HG02943 (cell line): ENCODE measurements at regions not wholly inside any gene's neighbourhood (a gene's known extent, or its start where the extent isn't known, plus 50 kb on each side); places are given as distances from the start of the nearest gene placed in this dataset.
"Not testable (repeated sequence)": the region's sequence is repeated elsewhere in the genome, so short reads cannot be mapped to it uniquely, and the experiment has no call there.

ENCODE experiments used
- ATAC-seq: cut with Tn5 transposase; IDR thresholded peaks from one replicate; pipeline ENCODE4 v1.9.1; 2021; ENCODE audit warnings: mild to moderate bottlenecking, low read depth, moderate library complexity; ENCODE audit not compliant: unreplicated experiment

DNA sequence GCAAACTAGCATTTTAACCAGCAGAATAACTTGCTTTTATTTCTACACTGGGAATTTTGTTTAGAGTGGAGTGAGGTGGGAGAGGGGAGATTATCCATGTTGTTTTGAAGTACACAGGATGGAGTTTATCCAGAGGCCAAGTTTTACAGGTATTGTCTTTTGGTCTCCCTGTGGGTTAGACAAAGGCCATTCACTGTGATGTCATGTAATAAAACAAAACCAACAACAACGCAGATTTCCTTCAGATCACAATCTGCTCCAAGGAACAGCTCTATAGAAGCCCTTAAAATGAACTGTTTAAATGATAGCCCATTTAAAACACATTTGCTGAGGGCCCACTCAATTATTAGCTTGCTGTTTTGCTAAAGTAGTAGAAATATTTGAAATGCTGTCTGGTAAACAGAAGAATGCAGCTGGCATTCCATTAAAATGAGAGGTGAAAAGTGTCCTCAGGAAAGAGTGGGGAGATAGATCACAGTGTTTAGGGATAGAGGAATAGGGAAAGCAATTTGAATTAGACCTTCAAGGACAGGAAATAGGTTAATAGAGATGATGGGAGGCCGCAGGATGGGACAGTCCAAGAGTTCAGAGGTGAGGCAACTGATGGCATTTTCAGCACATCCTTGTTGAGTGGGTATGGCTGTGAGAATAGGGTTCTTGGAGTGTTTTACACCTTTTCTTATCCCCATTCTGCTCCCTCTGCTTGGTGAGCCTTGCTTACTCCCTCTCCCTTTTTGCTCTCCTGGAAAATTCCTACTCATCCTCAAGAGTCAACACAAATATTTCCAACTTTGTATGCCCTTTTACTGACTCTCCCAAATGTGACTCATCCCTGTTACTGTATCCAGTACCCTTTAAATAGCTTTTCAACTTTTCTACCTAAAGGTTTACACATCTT lies 140.1 kb upstream of the NR3C1 start:
- ATAC-seq = no peak

DNA sequence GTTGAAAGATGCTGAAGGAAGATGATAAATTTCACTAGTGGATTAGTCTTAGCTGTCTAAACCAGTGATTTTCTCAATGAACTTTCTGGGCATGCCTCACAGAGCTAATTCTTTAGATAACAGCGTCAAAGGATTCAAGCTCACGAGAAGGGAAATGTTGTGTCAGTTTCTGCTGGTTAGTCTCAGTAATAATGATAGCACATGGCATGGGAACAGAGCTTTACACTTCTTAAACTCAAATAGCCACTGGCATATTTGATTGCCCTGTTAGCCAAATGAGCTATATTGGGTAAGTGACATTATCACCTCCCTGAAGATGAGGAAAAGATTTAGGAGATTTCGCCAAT lies 139.3 kb upstream of the NR3C1 start:
- ATAC-seq = no peak

- no peak for ATAC-seq
Observed at GRCh38 chr5:143541943-143542797, 138.7 kb upstream of the NR3C1 start.

DNA sequence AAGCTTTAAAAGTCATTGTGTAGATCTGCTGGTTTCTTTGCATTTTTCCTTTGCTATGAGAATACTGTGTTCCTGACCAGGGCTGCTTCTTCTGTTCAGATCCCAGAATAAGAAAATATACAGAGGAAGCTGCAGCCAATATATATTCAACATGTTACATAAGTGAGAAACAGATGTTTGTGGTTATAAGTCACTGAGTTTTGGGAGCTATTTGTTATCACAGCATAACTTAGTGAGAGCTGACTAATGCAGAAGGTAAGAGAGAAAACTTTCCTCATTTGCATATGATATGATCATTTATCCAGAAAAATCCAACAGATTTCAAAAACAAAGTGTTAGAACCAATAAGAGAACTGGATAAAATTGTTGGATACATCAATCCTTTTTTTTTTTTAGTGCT lies 136.3 kb upstream of the NR3C1 start:
- no peak for ATAC-seq

DNA sequence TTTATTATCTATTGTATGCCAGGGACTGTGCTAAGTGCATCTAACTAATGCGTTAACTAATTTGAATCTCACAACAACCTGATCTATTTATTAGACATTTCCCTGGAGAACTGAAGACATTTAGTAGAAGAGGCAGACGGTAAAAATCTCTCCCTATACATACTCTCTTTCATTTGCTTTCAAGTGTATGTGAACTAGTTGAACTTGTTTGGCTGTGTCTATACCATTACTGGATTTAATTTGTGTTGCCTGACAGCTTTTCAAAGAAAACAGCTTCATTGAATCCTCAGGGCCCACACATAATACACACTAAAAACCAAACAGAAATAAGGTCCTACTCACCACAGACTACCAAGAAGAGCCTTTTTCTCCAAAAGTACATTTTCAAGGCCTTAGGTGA lies 133.6 kb upstream of the NR3C1 start:
- no peak for ATAC-seq

GRCh38 chr5:143536364-143536763 lies 132.9 kb upstream of the NR3C1 start:
- ATAC-seq = no peak

- no peak for ATAC-seq
Observed at GRCh38 chr5:143534761-143535154, 131.3 kb upstream of the NR3C1 start.

DNA sequence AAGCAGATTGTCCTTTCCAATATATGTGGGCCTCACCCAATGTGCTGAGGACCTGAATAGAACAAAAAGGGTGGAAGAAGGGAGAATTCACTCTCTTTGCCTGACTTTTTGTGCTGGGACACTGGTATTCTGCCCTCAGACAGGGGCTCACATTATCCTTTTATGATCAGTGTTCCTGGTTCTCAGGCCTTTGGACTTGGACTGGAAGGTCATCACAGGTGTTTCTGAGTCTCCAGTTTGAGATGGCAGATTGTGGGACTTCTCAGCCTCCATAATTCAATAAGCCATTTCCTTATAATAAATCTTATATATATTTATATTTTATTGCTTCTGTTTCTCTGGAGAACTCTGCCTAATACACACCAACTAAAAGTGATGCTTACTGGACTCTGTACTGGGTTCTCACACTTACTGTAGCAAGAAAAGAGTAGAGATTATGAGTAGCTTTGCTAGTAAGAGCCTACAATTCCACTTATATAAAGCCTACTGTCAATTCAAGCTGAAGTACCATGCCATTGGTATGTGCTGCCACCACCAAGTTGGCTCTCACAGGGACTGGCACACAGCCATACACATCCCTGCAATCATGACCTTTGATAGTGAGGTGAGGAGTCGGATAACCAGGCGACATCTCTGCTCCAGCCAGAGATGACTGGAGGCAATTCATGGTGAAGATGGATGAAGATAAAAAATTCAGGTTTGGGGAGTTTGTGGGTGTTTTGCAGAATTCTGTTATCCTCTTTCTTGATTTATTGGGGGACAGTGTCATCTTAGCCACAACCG lies 130.7 kb upstream of the NR3C1 start:
- no peak for ATAC-seq

DNA sequence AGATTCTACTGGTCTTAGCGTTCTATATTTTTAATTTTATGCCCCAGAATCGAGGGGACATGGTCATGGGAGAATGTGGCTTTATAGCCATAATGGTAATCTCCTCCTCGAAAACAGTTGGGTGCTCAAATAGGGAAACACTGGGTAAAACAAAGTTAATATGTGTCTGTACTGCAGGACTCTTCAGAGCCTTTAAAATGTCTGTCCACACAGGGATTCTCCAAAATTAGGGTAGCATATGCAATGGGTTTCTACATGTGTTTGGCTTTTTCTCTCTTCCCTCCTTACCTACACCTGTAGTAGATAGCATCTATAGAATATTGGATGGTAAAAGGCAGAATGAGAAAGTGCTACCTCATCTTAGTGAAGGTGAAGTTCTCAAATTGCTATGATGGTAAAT lies 130.0 kb upstream of the NR3C1 start:
- no peak for ATAC-seq

GRCh38 chr5:143527808-143528207 lies 124.3 kb upstream of the NR3C1 start:
- no peak for ATAC-seq

GRCh38 chr5:143525176-143525575 lies 121.7 kb upstream of the NR3C1 start:
- no peak for ATAC-seq

- ATAC-seq = no peak
Observed at GRCh38 chr5:143524338-143524945, 121.0 kb upstream of the NR3C1 start.

DNA sequence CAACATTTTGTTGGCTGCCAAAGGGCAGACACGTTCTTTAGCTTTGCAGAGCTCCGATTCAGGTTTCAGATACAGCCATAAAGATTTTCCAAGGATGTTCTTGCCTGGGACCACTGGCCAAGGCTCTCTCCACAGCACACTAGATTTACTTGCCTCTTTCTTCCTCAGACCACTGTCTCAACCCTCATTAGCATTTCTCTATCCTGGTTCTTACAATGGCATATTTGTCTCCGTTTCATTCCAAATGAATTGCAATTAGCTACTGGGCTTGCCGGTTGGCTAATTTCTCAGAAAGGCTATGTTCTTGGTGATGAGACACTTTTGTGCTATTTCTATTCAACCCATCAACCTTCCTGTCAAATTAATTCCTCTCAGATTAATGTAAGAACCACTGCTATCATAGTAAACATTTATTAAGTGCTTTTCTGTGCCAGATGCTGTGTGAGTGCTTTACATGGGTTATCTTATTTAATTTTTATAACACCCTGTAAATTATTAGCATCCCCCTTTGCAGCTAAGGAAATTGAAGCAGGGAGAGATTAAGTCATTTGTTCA lies 118.4 kb upstream of the NR3C1 start:
- no peak for ATAC-seq

GRCh38 chr5:143521141-143521540 lies 117.7 kb upstream of the NR3C1 start:
- no peak for ATAC-seq

DNA sequence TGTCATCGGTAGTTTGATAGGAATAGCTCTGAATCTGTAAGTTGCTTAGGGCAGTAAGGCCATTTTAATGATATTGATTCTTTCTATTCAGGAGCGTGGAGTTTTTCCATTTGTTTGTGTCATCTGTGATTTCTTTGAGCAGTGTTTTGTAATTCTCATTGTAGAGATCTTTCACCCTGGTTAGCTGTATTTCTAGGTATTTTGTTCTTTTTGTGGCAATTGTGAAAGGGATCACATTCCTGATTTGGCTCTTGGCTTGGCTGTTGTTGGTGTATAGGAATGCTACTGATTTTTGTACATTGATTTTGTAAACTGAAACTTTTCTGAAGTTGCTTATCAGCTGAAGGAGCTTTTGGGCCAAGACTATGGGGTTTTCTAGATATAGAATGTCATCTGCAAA lies 115.7 kb upstream of the NR3C1 start:
- ATAC-seq = not testable (repeated sequence)

GRCh38 chr5:143517824-143518223 lies 114.3 kb upstream of the NR3C1 start:
- ATAC-seq = not testable (repeated sequence)

DNA sequence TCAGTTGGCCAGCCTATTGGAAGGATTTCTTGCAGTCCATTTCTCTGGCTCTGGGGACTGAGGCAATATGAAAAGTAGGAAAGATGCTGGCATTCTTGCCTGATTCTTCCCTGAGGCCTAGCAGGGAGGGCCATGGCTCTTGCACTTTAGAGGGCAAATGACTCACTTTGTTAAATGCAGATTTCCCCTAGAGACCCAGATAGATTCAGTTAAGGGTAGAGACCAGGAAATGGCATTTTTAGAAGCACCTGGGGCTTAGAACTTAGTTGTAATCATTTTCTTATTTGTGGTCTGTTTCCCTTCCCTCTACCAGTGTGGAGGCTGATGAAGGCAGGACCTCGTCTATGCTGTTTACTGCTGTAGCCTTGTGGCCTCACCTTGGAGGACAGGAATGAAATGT lies 112.8 kb upstream of the NR3C1 start:
- ATAC-seq = no peak

DNA sequence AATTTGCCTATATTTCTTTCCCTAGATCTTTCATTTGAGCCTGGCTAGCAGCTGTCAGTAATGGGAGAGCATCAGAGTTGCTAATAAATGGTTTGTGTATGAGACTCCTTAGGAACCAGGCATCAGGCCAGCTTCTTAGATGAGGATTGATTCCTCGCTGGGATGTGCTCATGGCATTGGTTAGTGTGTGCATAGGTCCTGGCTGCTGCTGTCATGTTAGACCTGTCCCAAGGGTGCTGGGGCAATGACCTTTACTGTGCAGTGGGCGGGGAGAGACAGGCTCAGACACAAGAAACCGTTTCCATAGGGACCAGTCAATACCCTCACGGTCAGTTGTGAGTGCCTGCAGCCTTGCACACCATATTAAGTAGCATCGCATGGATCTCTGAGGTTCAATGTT lies 112.3 kb upstream of the NR3C1 start:
- no peak for ATAC-seq

- ATAC-seq = no peak
Observed at GRCh38 chr5:143514616-143515335, 111.3 kb upstream of the NR3C1 start.

DNA sequence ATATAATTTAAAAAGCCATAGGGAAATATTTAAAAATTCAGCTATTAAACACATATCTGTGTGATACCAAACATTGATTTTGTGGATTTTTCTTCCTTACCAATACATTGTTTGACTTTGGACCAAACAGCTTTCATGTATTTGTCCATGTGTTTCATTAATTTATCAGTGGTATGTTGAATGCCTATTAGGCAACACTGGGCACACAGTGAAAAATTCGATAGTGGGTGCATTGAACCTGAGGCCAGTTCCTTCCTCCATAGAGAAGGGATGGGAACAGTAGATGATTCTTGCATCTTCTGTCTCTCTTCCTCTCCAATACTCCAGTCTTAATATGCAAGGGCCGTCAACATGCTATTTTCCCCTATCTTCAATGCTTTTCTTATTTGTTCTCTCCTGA lies 110.2 kb upstream of the NR3C1 start:
- ATAC-seq = no peak
